A549 (cell line): ENCODE measurements at regions not wholly inside any gene's neighbourhood (a gene's known extent, or its start where the extent isn't known, plus 50 kb on each side); places are given as distances from the start of the nearest gene placed in this dataset.

ENCODE experiments used
- EP300 ChIP-seq, 2 experiments: fragments of >200 bp; sonication (Bioruptor Twin); formaldehyde crosslinking; IDR thresholded peaks; 2 replicates in 1 of 2; 3 replicates in 1 of 2; pipeline ENCODE4 v1.6.1; 2016 to 2017
- ZNF302 ChIP-seq: fragments of 250-450 bp; sonication (Bioruptor Pico); IDR thresholded peaks from 2 replicates; pipeline ENCODE4 v1.9.0; 2021; ENCODE audit warnings: inconsistent platforms, mild to moderate bottlenecking, moderate library complexity
- TF ChIP-seq, protein P1 (sequence below): fragments of >200 bp; sonication (Bioruptor Twin); formaldehyde crosslinking; IDR thresholded peaks from 3 replicates; pipeline ENCODE4 v1.5.1; 2016

DNA sequence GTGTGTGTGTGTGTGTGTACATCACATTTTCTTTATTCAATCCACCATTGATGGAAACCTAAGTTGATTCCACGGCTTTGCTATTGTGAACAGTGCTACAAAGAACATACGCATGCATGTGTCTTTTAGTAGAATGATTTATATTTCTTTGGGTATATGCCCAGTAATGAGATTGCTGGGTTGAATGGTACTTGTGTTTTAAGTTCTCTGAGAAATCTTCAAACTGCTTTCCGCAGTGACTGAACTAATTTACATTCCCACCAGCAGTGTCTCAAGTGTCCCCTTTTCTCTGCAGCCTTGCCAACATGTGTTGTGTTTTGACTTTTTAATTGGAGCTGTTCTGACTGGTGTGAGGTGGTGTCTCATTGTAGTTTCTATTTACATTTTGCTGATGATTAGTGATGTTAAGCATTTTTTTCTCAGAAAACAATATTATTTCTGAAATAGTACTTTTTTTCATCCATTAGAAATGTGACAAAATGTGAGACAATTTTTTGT is 769.7 kb downstream of the TAF11L14 start:
- TF ChIP-seq, protein P1, sequence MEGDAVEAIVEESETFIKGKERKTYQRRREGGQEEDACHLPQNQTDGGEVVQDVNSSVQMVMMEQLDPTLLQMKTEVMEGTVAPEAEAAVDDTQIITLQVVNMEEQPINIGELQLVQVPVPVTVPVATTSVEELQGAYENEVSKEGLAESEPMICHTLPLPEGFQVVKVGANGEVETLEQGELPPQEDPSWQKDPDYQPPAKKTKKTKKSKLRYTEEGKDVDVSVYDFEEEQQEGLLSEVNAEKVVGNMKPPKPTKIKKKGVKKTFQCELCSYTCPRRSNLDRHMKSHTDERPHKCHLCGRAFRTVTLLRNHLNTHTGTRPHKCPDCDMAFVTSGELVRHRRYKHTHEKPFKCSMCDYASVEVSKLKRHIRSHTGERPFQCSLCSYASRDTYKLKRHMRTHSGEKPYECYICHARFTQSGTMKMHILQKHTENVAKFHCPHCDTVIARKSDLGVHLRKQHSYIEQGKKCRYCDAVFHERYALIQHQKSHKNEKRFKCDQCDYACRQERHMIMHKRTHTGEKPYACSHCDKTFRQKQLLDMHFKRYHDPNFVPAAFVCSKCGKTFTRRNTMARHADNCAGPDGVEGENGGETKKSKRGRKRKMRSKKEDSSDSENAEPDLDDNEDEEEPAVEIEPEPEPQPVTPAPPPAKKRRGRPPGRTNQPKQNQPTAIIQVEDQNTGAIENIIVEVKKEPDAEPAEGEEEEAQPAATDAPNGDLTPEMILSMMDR, result no peak
- TF ChIP-seq EP300 (IDR thresholded peaks at IDR 0.05), result no peak
- TF ChIP-seq ZNF302 (CRISPR knock-in tag), result no peak
